HCT116 (cell line): ENCODE measurements at regions not wholly inside any gene's neighbourhood (a gene's known extent, or its start where the extent isn't known, plus 50 kb on each side); places are given as distances from the start of the nearest gene placed in this dataset.

Experiments
- CEBPB ChIP-seq: IDR thresholded peaks from 2 replicates; pipeline ENCODE4 v1.6.1; 2012; ENCODE audit warnings: low read depth
- EZH2 ChIP-seq: fragments of 200-600 bp; sonication (generic); IDR thresholded peaks from 2 replicates; pipeline ENCODE4 v1.6.1; 2017; ENCODE audit warnings: antibody characterized with exemption, mixed run types
- POLR2A ChIP-seq: IDR thresholded peaks from 2 replicates; pipeline ENCODE4 v1.7.0; 2011; ENCODE audit warnings: borderline replicate concordance; ENCODE audit not compliant: insufficient read depth, insufficient read length; ENCODE audit errors: extremely low read depth
- POLR2AphosphoS5 ChIP-seq: IDR thresholded peaks from 2 replicates; pipeline ENCODE4 v1.6.1; 2011; ENCODE audit warnings: mild to moderate bottlenecking, low read depth, low read length, moderate library complexity
- SIN3A ChIP-seq: IDR thresholded peaks from 2 replicates; pipeline ENCODE4 v1.6.1; 2012; ENCODE audit warnings: low read depth
- YY1 ChIP-seq: IDR thresholded peaks from 2 replicates; pipeline ENCODE4 v1.6.1; 2011; ENCODE audit warnings: low read length, low read depth, moderate library complexity, mild to moderate bottlenecking; ENCODE audit not compliant: insufficient replicate concordance; ENCODE audit errors: extremely low read depth
- ZNF274 ChIP-seq: fragments of 200-500 bp; sonication (Bioruptor generic); IDR thresholded peaks from 2 replicates; pipeline ENCODE4 v1.6.1; 2014; ENCODE audit warnings: mild to moderate bottlenecking, low read depth, low read length, inconsistent platforms
- TF ChIP-seq, protein P1 (sequence below), 3 experiments: fragments of 200-600 bp in 1 of 3; sonication (generic) in 1 of 3; IDR thresholded peaks in 2 of 3; conservative IDR thresholded peaks in 1 of 3; 2 replicates each; pipeline ENCODE4 v1.5.1; 2012 to 2017; ENCODE audit warnings: low read depth in 2 of 3, low read length in 2 of 3, antibody characterized with exemption in 1 of 3, borderline replicate concordance in 1 of 3, control low read depth in 1 of 3, mild to moderate bottlenecking in 1 of 3, mixed read lengths in 1 of 3, mixed run types in 1 of 3, moderate library complexity in 1 of 3; ENCODE audit not compliant: insufficient read depth in 1 of 3
- TF ChIP-seq, protein P2 (sequence below): IDR thresholded peaks from 2 replicates; pipeline ENCODE4 v1.6.1; 2012; ENCODE audit warnings: low read depth

DNA sequence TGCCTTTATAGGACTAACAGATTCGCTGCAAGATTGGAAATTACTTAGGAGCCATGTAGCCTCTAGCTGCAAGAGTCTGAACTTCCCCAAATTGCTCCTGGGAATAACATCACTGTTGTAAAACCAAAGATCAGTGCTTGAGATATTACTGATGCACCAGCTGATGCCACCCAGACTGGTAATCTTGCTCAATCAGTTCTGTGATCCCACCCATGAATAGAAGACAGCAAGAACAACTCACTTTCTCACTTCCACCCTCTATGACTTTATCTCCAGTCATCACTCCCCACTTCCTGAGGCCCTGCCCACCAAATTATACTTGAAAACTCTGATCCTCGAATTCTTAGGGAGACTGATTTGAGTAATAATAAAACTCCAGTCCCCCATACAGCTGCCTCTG lies 1011.1 kb downstream of the PLA2G4A start:
- TF ChIP-seq POLR2AphosphoS5: no peak
- TF ChIP-seq, protein P1, sequence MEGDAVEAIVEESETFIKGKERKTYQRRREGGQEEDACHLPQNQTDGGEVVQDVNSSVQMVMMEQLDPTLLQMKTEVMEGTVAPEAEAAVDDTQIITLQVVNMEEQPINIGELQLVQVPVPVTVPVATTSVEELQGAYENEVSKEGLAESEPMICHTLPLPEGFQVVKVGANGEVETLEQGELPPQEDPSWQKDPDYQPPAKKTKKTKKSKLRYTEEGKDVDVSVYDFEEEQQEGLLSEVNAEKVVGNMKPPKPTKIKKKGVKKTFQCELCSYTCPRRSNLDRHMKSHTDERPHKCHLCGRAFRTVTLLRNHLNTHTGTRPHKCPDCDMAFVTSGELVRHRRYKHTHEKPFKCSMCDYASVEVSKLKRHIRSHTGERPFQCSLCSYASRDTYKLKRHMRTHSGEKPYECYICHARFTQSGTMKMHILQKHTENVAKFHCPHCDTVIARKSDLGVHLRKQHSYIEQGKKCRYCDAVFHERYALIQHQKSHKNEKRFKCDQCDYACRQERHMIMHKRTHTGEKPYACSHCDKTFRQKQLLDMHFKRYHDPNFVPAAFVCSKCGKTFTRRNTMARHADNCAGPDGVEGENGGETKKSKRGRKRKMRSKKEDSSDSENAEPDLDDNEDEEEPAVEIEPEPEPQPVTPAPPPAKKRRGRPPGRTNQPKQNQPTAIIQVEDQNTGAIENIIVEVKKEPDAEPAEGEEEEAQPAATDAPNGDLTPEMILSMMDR (IDR thresholded peaks at IDR 0.05 in 2 of 3, conservative IDR thresholded peaks at IDR 0.05 in 1 of 3; ENCODE audit: borderline replicate concordance in 1 of 3, insufficient read depth in 1 of 3, low read depth in 2 of 3, low read length in 2 of 3): no peak
- no peak for TF ChIP-seq ZNF274
- no peak for TF ChIP-seq YY1
- no peak for TF ChIP-seq POLR2A
- TF ChIP-seq, protein P2, sequence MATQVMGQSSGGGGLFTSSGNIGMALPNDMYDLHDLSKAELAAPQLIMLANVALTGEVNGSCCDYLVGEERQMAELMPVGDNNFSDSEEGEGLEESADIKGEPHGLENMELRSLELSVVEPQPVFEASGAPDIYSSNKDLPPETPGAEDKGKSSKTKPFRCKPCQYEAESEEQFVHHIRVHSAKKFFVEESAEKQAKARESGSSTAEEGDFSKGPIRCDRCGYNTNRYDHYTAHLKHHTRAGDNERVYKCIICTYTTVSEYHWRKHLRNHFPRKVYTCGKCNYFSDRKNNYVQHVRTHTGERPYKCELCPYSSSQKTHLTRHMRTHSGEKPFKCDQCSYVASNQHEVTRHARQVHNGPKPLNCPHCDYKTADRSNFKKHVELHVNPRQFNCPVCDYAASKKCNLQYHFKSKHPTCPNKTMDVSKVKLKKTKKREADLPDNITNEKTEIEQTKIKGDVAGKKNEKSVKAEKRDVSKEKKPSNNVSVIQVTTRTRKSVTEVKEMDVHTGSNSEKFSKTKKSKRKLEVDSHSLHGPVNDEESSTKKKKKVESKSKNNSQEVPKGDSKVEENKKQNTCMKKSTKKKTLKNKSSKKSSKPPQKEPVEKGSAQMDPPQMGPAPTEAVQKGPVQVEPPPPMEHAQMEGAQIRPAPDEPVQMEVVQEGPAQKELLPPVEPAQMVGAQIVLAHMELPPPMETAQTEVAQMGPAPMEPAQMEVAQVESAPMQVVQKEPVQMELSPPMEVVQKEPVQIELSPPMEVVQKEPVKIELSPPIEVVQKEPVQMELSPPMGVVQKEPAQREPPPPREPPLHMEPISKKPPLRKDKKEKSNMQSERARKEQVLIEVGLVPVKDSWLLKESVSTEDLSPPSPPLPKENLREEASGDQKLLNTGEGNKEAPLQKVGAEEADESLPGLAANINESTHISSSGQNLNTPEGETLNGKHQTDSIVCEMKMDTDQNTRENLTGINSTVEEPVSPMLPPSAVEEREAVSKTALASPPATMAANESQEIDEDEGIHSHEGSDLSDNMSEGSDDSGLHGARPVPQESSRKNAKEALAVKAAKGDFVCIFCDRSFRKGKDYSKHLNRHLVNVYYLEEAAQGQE: no peak
- TF ChIP-seq SIN3A: no peak
- TF ChIP-seq EZH2: no peak
- TF ChIP-seq CEBPB: no peak
